ENCODE measurements at regions not wholly inside any gene's neighbourhood (a gene's known extent, or its start where the extent isn't known, plus 50 kb on each side); places are given as distances from the start of the nearest gene placed in this dataset.

DNA sequence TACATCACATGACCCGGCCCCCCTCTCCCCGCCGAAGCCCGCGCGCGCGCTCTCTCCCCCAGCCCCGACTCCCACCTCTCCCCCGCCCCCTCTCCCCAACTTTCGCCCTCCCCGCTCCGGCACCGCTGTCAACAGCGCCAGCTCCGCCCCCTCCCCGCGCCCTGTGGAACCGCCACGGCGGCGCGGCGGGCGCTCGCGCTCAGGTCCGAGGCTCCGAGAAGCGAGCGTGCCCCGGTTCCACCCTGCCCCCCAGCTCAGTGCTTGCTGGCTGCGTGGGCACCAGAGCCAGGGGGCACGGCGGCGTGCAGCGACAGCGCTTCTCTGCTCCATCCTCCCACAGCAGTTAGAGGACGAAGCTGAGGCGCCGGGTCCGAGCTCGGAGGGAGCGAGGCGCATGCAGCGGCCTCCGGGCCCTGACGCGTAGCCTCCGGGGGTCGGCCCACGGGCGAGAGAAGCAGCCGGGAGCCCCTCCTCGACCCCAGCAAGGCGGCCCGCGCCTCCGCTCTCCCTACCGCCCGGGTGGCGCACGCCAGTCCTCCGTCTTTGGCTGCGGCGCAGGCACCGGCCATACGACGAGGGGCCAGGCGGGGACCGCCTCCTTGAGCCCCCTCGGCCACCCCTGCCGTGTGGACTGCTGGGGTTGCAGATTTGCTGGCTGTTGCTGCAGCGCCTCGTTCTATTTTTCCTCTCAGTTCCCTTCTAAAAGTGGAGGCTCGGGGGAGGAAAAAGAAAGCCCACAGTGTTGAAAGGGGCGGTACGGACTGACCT, 109.5 kb downstream of the KCNRG start:
- ATAC-seq: peak in 7 of 8 donors; percentile 5 to 53 (median 15)
- TF ChIP-seq, protein P1, sequence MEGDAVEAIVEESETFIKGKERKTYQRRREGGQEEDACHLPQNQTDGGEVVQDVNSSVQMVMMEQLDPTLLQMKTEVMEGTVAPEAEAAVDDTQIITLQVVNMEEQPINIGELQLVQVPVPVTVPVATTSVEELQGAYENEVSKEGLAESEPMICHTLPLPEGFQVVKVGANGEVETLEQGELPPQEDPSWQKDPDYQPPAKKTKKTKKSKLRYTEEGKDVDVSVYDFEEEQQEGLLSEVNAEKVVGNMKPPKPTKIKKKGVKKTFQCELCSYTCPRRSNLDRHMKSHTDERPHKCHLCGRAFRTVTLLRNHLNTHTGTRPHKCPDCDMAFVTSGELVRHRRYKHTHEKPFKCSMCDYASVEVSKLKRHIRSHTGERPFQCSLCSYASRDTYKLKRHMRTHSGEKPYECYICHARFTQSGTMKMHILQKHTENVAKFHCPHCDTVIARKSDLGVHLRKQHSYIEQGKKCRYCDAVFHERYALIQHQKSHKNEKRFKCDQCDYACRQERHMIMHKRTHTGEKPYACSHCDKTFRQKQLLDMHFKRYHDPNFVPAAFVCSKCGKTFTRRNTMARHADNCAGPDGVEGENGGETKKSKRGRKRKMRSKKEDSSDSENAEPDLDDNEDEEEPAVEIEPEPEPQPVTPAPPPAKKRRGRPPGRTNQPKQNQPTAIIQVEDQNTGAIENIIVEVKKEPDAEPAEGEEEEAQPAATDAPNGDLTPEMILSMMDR (IDR thresholded peaks at IDR 0.05): no peak
- peaks cover 0 to 18% (median 0%) of the 10 kb centered on the region in 9 donors for H3K36me3 ChIP-seq
- intact Hi-C loops (cut with DNase I): loop anchor here in 9 of 10 donors (1.0 to 10.0 kb wide), 9 partner anchors 37 to 570 kb away; partner anchors contain the start of gene TRIM13 (in 6 of the 9)
- peaks cover 0 to 21% (median 7%) of the 10 kb centered on the region in 7 donors for H3K27me3 ChIP-seq
- peak; percentile 54 to 97 for DNase-seq
- peak overlapping the region; percentile 79 to 98 (median 95) for H3K4me3 ChIP-seq
- H3K27ac ChIP-seq: peak overlapping the region; percentile 94 to 100 (median 100)
- peaks cover 2 to 70% (median 55%) of the 10 kb centered on the region in 9 donors for H3K4me1 ChIP-seq
- WGBS, 2 donors: 0 to 1% methylated on average over 69 to 78 of the region's 78 CpGs
- no peaks in the 10 kb centered on the region for H3K9me3 ChIP-seq

DNA sequence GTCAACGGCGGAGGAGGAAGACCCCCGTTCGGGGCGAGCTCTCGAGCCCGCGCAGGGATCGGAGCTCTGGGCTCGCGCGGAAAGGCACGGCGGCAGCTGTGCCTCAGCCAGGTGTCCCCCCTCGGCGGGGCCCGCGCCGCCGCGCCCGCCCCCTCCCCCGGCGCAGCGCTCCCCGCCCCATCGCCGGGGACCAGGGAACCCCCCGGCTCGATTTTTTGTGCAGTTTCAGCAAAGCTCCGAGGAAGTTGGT, 110.0 kb downstream of the KCNRG start:
- peak overlapping the region; percentile 79 to 98 (median 95) for H3K4me3 ChIP-seq
- WGBS, 2 donors: 1% methylated on average over 31 of the region's 31 CpGs
- intact Hi-C loops (cut with DNase I): loop anchor here in 7 of 10 donors (2.0 to 10.0 kb wide), 6 partner anchors 43 to 570 kb away; partner anchors contain the start of gene TRIM13 (in 6 of the 7)
- H3K4me1 ChIP-seq: peaks cover 2 to 70% (median 56%) of the 10 kb centered on the region in 9 donors
- H3K27ac ChIP-seq: peak overlapping the region; percentile 94 to 100 (median 100)
- H3K9me3 ChIP-seq: no peaks in the 10 kb centered on the region
- H3K36me3 ChIP-seq: peaks cover 0 to 18% (median 0%) of the 10 kb centered on the region in 9 donors
- DNase-seq (no peak), ATAC-seq (peak in 7 of 8 donors; percentile 2 to 22 (median 13))
- peaks cover 0 to 26% (median 9%) of the 10 kb centered on the region in 7 donors for H3K27me3 ChIP-seq
- TF ChIP-seq, protein P1 (IDR thresholded peaks at IDR 0.05): no peak

DNA sequence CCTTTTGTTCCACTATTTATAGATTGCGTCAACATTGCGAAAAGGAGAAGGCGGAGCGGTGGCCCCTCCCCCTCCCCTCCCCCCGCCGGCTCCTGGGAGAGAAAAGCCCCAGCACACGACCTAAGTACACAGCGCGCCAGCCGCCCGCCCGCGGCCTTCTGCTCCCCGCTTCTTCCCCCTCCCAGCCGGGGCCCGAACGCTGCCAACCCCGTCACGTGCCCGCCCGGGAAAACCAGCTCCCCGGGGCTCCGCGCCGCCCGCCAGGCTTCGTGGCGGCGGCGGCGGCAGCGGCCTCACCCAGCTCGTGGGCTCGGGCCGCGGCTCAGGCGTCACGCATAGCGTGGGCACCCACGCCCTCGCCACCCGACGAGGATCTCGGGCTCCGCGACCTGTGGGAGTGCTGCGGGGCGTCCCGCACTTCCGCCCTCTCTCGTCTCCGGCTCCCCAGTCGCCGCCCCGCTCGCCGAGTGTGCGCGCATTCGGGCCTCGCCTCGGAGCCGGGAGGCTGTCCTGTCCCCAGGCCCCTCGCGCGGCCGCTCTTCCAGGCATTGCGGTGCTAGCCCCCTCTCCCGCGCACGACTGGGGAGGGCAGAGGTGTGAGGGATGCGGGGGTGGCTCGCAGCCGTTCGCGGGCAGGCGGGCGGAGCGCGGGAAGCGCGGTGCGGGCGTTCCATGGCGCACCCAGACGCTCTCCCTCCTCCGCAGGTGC, 110.5 kb downstream of the KCNRG start:
- intact Hi-C loops (cut with DNase I): loop anchor here in 7 of 10 donors (2.0 to 10.0 kb wide), 6 partner anchors 43 to 569 kb away; partner anchors contain the start of gene TRIM13 (in 6 of the 7)
- peak; percentile 41 to 72 (median 58) for ATAC-seq
- Histone ChIP-seq H3K36me3 (peaks cover 0 to 13% (median 0%) of the 10 kb centered on the region in 9 donors), H3K27me3 (peaks cover 0 to 31% (median 10%) of the 10 kb centered on the region in 7 donors), H3K4me3 (peak overlapping the region; percentile 79 to 98 (median 95)), H3K4me1 (peaks cover 2 to 71% (median 58%) of the 10 kb centered on the region in 9 donors), H3K27ac (peak overlapping the region; percentile 94 to 100 (median 100)), H3K9me3 (no peaks in the 10 kb centered on the region)
- WGBS, 2 donors: 1% methylated on average over 73 to 87 of the region's 87 CpGs
- TF ChIP-seq, protein P1 (IDR thresholded peaks at IDR 0.05): no peak
- peak; percentile 94 for DNase-seq
